ENCODE measurements at regions not wholly inside any gene's neighbourhood (a gene's known extent, or its start where the extent isn't known, plus 50 kb on each side); places are given as distances from the start of the nearest gene placed in this dataset.

- intact Hi-C loops (cut with micrococcal nuclease) = no loop called here
- DNase-seq (ENCODE audit: low spot score) = no peak
- H3K4me1 Mint-ChIP-seq (ENCODE audit: low read depth) = no peaks in the 10 kb centered on the region
- H3K9me3 Mint-ChIP-seq = no peaks in the 10 kb centered on the region
- no peak overlapping the region for H3K4me3 Mint-ChIP-seq
- no peak overlapping the region for H3K27ac Mint-ChIP-seq
- no peaks in the 10 kb centered on the region for H3K27me3 Mint-ChIP-seq (ENCODE audit: insufficient read depth)
- no peaks in the 10 kb centered on the region for H3K36me3 Mint-ChIP-seq (ENCODE audit: low read depth)
Observed at GRCh38 chr10:131658476-131659110, 242.2 kb upstream of the PPP2R2D start.

- no peaks in the 10 kb centered on the region for H3K9me3 Mint-ChIP-seq
- no peaks in the 10 kb centered on the region for H3K4me1 Mint-ChIP-seq (ENCODE audit: low read depth)
- no peak overlapping the region for H3K4me3 Mint-ChIP-seq
- DNase-seq (ENCODE audit: low spot score) = no peak
- H3K27ac Mint-ChIP-seq = no peak overlapping the region
- intact Hi-C loops (cut with micrococcal nuclease) = no loop called here
- no peaks in the 10 kb centered on the region for H3K36me3 Mint-ChIP-seq (ENCODE audit: low read depth)
- H3K27me3 Mint-ChIP-seq (ENCODE audit: insufficient read depth) = no peaks in the 10 kb centered on the region
Observed at GRCh38 chr10:131660427-131660826, 240.4 kb upstream of the PPP2R2D start.

DNA sequence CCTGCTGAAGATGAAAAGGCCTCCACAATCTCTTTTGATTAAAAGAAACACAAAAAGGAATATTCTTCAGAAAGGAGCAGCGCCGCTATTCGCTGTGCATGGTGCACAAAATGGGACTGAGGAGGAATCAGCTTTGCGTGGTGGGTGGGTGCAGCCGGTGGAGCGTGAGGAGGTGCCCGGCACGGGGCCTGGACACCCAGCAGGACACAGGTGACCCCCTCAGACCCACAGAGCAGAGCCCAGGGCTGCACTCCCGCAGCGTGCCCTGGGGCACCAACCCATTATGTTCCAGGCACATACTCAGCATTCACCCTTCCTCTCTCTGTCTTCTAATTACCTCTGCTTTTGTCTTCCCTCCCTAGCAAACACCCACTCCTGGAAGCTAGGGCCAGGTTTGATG lies 238.0 kb upstream of the PPP2R2D start:
- no peaks in the 10 kb centered on the region for H3K4me1 Mint-ChIP-seq (ENCODE audit: low read depth)
- no peaks in the 10 kb centered on the region for H3K36me3 Mint-ChIP-seq (ENCODE audit: low read depth)
- H3K9me3 Mint-ChIP-seq = no peaks in the 10 kb centered on the region
- intact Hi-C loops (cut with micrococcal nuclease) = no loop called here
- H3K27me3 Mint-ChIP-seq (ENCODE audit: insufficient read depth) = no peaks in the 10 kb centered on the region
- no peak overlapping the region for H3K27ac Mint-ChIP-seq
- H3K4me3 Mint-ChIP-seq = no peak overlapping the region
- DNase-seq (ENCODE audit: low spot score) = no peak

GRCh38 chr10:131663351-131663750 lies 237.5 kb upstream of the PPP2R2D start:
- Mint-ChIP-seq H3K27ac (no peak overlapping the region), H3K27me3 (ENCODE audit: insufficient read depth) (no peaks in the 10 kb centered on the region), H3K4me3 (no peak overlapping the region), H3K4me1 (ENCODE audit: low read depth) (no peaks in the 10 kb centered on the region), H3K36me3 (ENCODE audit: low read depth) (no peaks in the 10 kb centered on the region), H3K9me3 (no peaks in the 10 kb centered on the region)
- DNase-seq (ENCODE audit: low spot score) = no peak
- intact Hi-C loops (cut with micrococcal nuclease) = no loop called here

DNA sequence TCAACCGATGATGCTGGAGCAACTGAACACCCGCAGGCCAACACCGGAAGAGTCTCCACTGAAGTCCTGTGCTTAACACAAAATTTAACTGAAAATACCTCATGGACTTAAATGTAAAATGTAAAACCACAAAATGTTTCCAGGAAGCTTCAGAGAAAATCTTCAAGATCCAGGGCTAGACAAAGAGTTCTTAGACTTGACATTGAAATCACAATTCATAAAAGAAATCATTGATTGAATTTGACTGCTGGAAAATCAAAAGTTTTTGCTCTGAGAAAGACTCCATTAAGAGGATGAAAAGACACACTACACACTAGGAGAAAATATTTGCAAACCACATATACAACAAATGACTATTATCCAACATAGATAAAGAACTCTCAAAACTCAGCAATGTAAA lies 234.7 kb upstream of the PPP2R2D start:
- H3K4me1 Mint-ChIP-seq (ENCODE audit: low read depth) = no peaks in the 10 kb centered on the region

GRCh38 chr10:131667047-131667446 lies 233.8 kb upstream of the PPP2R2D start:
- intact Hi-C loops (cut with micrococcal nuclease) = no loop called here
- H3K9me3 Mint-ChIP-seq = no peaks in the 10 kb centered on the region
- H3K4me3 Mint-ChIP-seq = no peak overlapping the region
- H3K4me1 Mint-ChIP-seq (ENCODE audit: low read depth) = no peaks in the 10 kb centered on the region
- no peak for DNase-seq (ENCODE audit: low spot score)
- H3K27ac Mint-ChIP-seq = no peak overlapping the region
- no peaks in the 10 kb centered on the region for H3K36me3 Mint-ChIP-seq (ENCODE audit: low read depth)
- H3K27me3 Mint-ChIP-seq (ENCODE audit: insufficient read depth) = no peaks in the 10 kb centered on the region

More for the DNA sequence above, 234.7 kb upstream of the PPP2R2D start:
- H3K9me3 Mint-ChIP-seq = no peaks in the 10 kb centered on the region
- H3K4me3 Mint-ChIP-seq = no peak overlapping the region
- intact Hi-C loops (cut with micrococcal nuclease) = no loop called here
- H3K27me3 Mint-ChIP-seq (ENCODE audit: insufficient read depth) = no peaks in the 10 kb centered on the region
- no peaks in the 10 kb centered on the region for H3K36me3 Mint-ChIP-seq (ENCODE audit: low read depth)
- DNase-seq (ENCODE audit: low spot score) = no peak
- H3K27ac Mint-ChIP-seq = no peak overlapping the region

- H3K4me1 Mint-ChIP-seq (ENCODE audit: low read depth) = no peaks in the 10 kb centered on the region
- no peaks in the 10 kb centered on the region for H3K27me3 Mint-ChIP-seq (ENCODE audit: insufficient read depth)
- intact Hi-C loops (cut with micrococcal nuclease) = no loop called here
- H3K36me3 Mint-ChIP-seq (ENCODE audit: low read depth) = no peaks in the 10 kb centered on the region
- no peak overlapping the region for H3K4me3 Mint-ChIP-seq
- H3K9me3 Mint-ChIP-seq = no peaks in the 10 kb centered on the region
- H3K27ac Mint-ChIP-seq = no peak overlapping the region
- no peak for DNase-seq (ENCODE audit: low spot score)
Observed at GRCh38 chr10:131667561-131667960, 233.2 kb upstream of the PPP2R2D start.

DNA sequence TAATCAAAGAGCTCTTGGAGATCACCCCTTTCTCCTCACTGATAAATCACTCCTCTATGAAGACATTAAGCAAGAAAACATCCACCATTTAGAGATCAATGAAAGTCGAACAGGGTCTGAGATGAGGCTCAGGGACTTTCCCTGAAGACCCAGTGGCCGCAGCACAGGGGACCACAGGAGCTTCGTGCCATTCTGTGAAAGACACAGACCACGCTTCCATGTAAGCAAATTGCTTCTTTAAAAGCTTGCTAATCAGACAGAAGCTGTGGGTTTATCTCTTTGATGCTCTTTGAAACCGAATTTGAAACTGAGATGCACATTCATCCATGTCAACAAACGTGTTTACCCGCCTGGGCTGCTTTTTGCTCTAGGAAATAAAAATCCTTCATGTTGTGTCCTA lies 231.9 kb upstream of the PPP2R2D start:
- no peak overlapping the region for H3K27ac Mint-ChIP-seq
- no peaks in the 10 kb centered on the region for H3K27me3 Mint-ChIP-seq (ENCODE audit: insufficient read depth)
- H3K4me3 Mint-ChIP-seq = no peak overlapping the region
- DNase-seq (ENCODE audit: low spot score) = no peak
- intact Hi-C loops (cut with micrococcal nuclease) = no loop called here
- H3K4me1 Mint-ChIP-seq (ENCODE audit: low read depth) = no peaks in the 10 kb centered on the region
- H3K9me3 Mint-ChIP-seq = no peaks in the 10 kb centered on the region
- no peaks in the 10 kb centered on the region for H3K36me3 Mint-ChIP-seq (ENCODE audit: low read depth)

DNA sequence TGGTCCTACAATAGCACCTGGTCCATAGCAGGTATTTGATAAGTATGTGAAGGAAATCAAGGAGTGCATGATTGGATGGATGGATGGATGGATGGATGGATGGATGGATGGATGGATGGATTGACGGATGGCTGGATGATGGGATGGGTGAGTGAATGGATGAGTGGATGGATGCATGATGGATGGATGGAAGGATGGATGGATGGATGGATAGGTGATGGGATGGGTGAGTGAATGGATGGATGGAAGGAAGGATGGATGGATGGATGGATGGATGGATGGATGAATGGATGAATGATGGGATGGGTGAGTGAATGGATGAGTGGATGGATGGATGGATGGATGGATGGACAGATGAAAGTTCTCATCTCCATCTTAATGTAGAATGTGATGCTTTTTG lies 231.0 kb upstream of the PPP2R2D start:
- Mint-ChIP-seq H3K27ac (no peak overlapping the region), H3K36me3 (ENCODE audit: low read depth) (no peaks in the 10 kb centered on the region), H3K4me1 (ENCODE audit: low read depth) (no peaks in the 10 kb centered on the region), H3K9me3 (no peaks in the 10 kb centered on the region), H3K4me3 (no peak overlapping the region), H3K27me3 (ENCODE audit: insufficient read depth) (no peaks in the 10 kb centered on the region)
- no peak for DNase-seq (ENCODE audit: low spot score)
- intact Hi-C loops (cut with micrococcal nuclease) = no loop called here

- intact Hi-C loops (cut with micrococcal nuclease) = no loop called here
- no peak overlapping the region for H3K4me3 Mint-ChIP-seq
Observed at GRCh38 chr10:131670341-131670740, 230.5 kb upstream of the PPP2R2D start.

DNA sequence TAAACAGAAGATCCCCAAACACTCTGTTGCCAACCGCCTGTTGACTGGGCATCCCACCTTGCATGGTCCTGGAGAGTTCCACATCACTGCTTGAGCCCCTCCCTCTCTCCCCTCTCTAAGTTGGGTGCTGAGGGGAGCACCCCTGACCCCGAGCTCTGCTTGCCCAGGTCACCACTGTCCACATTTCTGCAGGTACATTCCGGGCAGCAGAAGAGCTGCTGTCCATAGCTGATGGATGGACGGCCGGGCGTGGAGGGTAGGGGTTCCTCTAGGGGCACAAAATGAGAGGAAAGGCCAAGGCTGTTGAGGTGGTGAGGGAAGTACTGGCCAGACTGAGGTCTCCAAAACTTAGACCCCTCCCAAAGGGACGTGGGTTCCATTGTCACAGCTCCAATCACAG lies 227.4 kb upstream of the PPP2R2D start:
- Mint-ChIP-seq H3K9me3 (no peaks in the 10 kb centered on the region), H3K27me3 (ENCODE audit: insufficient read depth) (no peaks in the 10 kb centered on the region), H3K4me3 (no peak overlapping the region), H3K36me3 (ENCODE audit: low read depth) (no peaks in the 10 kb centered on the region), H3K27ac (no peak overlapping the region), H3K4me1 (ENCODE audit: low read depth) (no peaks in the 10 kb centered on the region)
- intact Hi-C loops (cut with micrococcal nuclease) = no loop called here
- no peak for DNase-seq (ENCODE audit: low spot score)

More at GRCh38 chr10:131670341-131670740, 230.5 kb upstream of the PPP2R2D start:
- no peaks in the 10 kb centered on the region for H3K4me1 Mint-ChIP-seq (ENCODE audit: low read depth)
- no peak for DNase-seq (ENCODE audit: low spot score)
- no peak overlapping the region for H3K27ac Mint-ChIP-seq
- H3K27me3 Mint-ChIP-seq (ENCODE audit: insufficient read depth) = no peaks in the 10 kb centered on the region
- no peaks in the 10 kb centered on the region for H3K36me3 Mint-ChIP-seq (ENCODE audit: low read depth)
- no peaks in the 10 kb centered on the region for H3K9me3 Mint-ChIP-seq

DNA sequence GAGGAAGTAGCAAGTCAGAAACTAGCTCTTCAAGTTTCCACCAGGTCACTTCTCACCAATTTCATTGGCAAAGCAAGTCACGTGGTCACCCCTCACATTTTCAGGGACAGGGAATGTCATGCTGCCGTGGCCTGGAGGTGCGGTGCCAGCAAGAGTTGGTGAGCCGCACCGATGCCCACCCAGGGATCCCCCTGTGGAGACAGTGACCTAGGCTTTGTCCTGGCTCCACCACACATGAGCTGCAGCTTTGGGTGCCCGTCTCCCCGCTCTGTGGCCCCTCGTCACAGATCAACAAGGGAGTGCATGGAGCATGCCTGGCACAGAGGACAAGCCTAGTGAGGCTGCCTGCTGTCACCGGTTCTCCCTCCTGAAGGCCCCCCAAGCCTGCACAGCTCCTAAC lies 226.7 kb upstream of the PPP2R2D start:
- Mint-ChIP-seq H3K27ac (no peak overlapping the region), H3K36me3 (ENCODE audit: low read depth) (no peaks in the 10 kb centered on the region), H3K4me3 (no peak overlapping the region), H3K9me3 (no peaks in the 10 kb centered on the region), H3K4me1 (ENCODE audit: low read depth) (no peaks in the 10 kb centered on the region), H3K27me3 (ENCODE audit: insufficient read depth) (no peaks in the 10 kb centered on the region)
- intact Hi-C loops (cut with micrococcal nuclease) = no loop called here
- DNase-seq (ENCODE audit: low spot score) = no peak

DNA sequence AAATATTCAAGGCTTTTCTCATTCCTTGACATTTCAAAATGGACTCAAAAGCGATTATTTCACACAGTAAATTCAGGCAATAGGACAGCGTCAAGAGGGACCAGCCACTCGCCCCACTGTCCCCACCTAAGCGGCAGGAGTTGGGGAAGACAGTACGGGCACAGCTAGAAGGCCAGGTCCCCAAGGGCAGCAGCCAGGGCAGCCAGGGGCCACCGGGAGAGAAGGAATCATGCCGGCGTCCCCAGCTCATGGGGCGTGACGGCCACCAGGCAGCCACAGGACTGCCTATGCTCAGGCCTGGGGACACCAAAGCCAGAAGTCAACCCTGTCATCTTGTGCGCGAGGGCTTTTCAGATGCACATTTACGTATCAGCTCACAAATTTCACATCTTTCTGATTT lies 225.7 kb upstream of the PPP2R2D start:
- Mint-ChIP-seq H3K36me3 (ENCODE audit: low read depth) (no peaks in the 10 kb centered on the region), H3K27ac (no peak overlapping the region), H3K4me1 (ENCODE audit: low read depth) (no peaks in the 10 kb centered on the region), H3K4me3 (no peak overlapping the region), H3K9me3 (no peaks in the 10 kb centered on the region), H3K27me3 (ENCODE audit: insufficient read depth) (no peaks in the 10 kb centered on the region)
- no peak for DNase-seq (ENCODE audit: low spot score)
- intact Hi-C loops (cut with micrococcal nuclease) = no loop called here
